8988T (cell line): ENCODE measurements at regions not wholly inside any gene's neighbourhood (a gene's known extent, or its start where the extent isn't known, plus 50 kb on each side); places are given as distances from the start of the nearest gene placed in this dataset.

Source experiments
- DNase-seq: peaks from one replicate; pipeline ENCODE4 v3.0.0; 2011

GRCh38 chr18:78309924-78310323, 669.7 kb upstream of the SALL3 start:
- DNase-seq, result no peak

GRCh38 chr18:78319264-78319663, 660.4 kb upstream of the SALL3 start:
- DNase-seq, result no peak

- DNase-seq, result no peak
Measured at GRCh38 chr18:78319961-78320360, 659.7 kb upstream of the SALL3 start.

GRCh38 chr18:78321402-78321801, 658.2 kb upstream of the SALL3 start:
- no peak for DNase-seq

- DNase-seq, result no peak
Measured at GRCh38 chr18:78323453-78324197, 656.0 kb upstream of the SALL3 start.

- no peak for DNase-seq
Measured at GRCh38 chr18:78327643-78328042, 652.0 kb upstream of the SALL3 start.

- no peak for DNase-seq
Measured at GRCh38 chr18:78330766-78331165, 648.9 kb upstream of the SALL3 start.

- DNase-seq, result no peak
Measured at GRCh38 chr18:78352910-78353309, 626.7 kb upstream of the SALL3 start.

GRCh38 chr18:78362198-78362597, 617.4 kb upstream of the SALL3 start:
- no peak for DNase-seq

GRCh38 chr18:78363556-78364387, 615.8 kb upstream of the SALL3 start:
- no peak for DNase-seq

GRCh38 chr18:78364388-78364960, 615.1 kb upstream of the SALL3 start:
- DNase-seq, result no peak

- DNase-seq, result no peak
Measured at GRCh38 chr18:78367996-78368395, 611.6 kb upstream of the SALL3 start.

- DNase-seq, result no peak
Measured at GRCh38 chr18:78368726-78369125, 610.9 kb upstream of the SALL3 start.

- DNase-seq, result no peak
Measured at GRCh38 chr18:78376046-78376445, 603.6 kb upstream of the SALL3 start.

GRCh38 chr18:78378403-78378802, 601.2 kb upstream of the SALL3 start:
- DNase-seq, result no peak

- DNase-seq, result no peak
Measured at GRCh38 chr18:78378983-78379382, 600.6 kb upstream of the SALL3 start.

- no peak for DNase-seq
Measured at GRCh38 chr18:78390348-78390951, 589.2 kb upstream of the SALL3 start.

GRCh38 chr18:78390952-78391348, 588.7 kb upstream of the SALL3 start:
- no peak for DNase-seq

- DNase-seq, result no peak
Measured at GRCh38 chr18:78393086-78393862, 586.3 kb upstream of the SALL3 start.

- DNase-seq, result no peak
Measured at GRCh38 chr18:78396077-78396476, 583.5 kb upstream of the SALL3 start.

GRCh38 chr18:78396756-78397155, 582.9 kb upstream of the SALL3 start:
- no peak for DNase-seq

GRCh38 chr18:78399992-78400503, 579.6 kb upstream of the SALL3 start:
- DNase-seq, result no peak

- no peak for DNase-seq
Measured at GRCh38 chr18:78402440-78402839, 577.2 kb upstream of the SALL3 start.
